GM10266 (cell line): ENCODE measurements at regions not wholly inside any gene's neighbourhood (a gene's known extent, or its start where the extent isn't known, plus 50 kb on each side); places are given as distances from the start of the nearest gene placed in this dataset.
A peak's percentile ranks its signal among the peaks of the same experiment; 100 is the strongest.

Source experiments
- DNase-seq: peaks from one replicate; pipeline ENCODE4 v3.0.0; 2012; ENCODE audit errors: extremely low spot score
- CTCF ChIP-seq: IDR thresholded peaks from 2 replicates; pipeline ENCODE4 v1.5.1; 2012; ENCODE audit warnings: mild to moderate bottlenecking, low read depth; ENCODE audit not compliant: control insufficient read depth, insufficient read depth; ENCODE audit errors: missing control alignments

DNA sequence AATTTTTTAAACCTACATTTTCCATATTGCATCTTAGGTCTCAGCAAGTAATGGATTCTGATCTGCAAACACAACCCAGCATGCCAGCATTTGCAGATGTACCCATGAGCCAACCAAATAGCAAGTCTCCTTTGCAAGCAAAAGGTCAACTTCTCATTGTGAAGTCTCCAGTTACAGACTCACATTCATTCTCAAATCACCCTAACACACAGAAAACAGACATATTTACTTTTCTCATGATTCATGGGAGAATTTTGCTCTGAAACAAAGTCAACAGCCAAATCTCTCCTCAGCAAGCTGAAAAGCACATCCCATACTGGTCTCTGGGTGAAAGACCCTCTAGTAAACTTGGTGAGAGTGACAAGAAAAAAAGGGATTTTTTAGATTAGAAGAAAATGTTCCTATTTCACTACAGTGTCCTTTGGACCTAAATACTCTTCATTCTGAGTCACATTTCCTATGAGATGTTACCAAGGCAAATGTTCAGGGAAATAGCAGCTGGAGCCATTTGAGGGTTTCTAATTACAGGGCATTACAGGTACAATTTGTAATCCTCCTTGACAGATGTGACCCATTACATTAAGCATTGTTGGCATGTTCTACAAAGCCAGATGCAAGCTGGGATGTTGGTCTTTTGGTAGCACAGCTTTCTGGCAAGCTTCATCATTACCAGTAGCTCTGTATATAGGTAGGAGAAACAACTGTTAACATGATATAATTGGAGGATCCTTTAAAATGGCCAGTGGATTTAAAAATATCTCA is 383.3 kb downstream of the SMARCA1 start:
- DNase-seq, result no peak
- TF ChIP-seq CTCF, result no peak

- no peak for DNase-seq
- no peak for TF ChIP-seq CTCF
These were observed 398.0 kb downstream of the SMARCA1 start for GRCh38 chrX:129125122-129125914.

DNA sequence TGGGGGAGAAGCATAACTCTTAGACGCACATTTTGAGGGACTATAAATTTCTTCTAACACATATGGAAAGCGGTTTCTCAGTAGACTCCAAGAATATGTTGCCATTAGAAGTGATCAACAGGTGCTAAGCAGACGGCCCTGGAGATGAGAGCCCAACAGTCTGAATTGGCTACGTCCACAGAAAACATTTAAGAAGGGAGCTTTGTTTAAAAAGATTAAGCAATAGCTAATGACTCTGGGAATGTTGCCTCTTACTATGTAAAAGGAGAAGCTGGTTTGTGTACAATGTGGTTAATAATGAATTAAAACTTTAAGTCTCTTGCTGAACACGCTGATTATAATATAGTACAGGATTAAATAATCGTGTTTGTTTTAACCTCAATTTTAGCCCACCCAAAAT is 399.5 kb downstream of the SMARCA1 start:
- DNase-seq, result no peak
- no peak for TF ChIP-seq CTCF

DNA sequence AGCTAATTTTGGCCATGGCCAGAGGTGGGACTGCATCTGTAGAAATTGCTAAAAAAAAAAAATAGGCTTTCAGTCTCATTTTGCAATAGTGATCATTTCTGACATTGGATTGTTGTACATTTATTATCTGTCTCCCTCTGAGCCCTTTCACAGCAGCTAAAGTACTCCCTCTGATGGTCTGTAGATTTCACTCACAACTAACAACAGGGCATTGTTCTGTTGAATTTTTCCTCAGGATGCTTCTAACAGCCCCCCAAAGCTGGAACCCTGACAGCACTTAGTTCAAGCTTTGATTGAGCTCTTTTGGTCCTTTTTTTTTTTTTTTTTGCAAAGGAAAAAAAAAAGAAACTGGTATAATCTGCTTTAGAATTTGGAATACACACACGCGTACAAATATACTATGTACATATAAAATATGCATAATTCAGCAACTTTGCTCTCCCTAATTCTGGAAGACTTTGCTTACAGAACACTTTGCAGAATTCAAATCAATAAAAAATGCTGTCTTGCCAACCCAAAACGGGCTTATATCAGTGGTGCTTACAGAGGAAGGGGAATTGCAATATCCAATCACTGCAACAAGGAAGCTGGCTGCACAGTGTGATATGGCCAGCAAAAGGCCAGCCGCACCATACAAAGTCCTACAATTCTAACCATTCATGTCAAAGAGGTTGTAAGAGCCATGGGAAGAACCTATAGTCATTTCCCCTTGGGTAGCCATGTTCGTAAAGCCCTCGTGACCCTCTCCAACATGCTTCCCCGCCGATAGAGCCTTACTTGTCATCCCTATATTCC is 406.4 kb downstream of the SMARCA1 start:
- no peak for TF ChIP-seq CTCF
- no peak for DNase-seq

- no peak for DNase-seq
- TF ChIP-seq CTCF, result no peak
These were observed 407.4 kb downstream of the SMARCA1 start for GRCh38 chrX:129115935-129116334.

DNA sequence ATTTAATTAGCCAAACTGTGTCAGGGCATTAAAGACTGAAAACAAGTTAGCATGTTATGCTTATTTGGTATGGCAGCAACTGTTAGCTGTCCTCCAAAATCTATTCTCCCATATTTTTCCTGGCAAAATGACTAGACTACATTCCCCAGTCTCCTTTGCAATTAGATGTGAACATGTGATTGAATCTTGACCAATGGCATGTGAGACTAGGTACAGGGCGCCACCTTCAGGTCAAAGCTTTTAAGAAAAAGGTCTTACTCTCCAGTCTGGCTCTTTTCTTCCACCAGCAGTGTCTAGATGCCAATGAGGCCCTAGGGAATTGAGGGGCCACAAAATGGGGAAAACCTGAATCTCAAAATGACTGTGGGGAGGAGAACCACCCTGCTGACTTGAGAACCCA is 408.2 kb downstream of the SMARCA1 start:
- DNase-seq, result peak; percentile 12
- peak; percentile 16 for TF ChIP-seq CTCF
